IPS-11a (cell line): ENCODE measurements at regions not wholly inside any gene's neighbourhood (a gene's known extent, or its start where the extent isn't known, plus 50 kb on each side); places are given as distances from the start of the nearest gene placed in this dataset.

Experiments
- H3K4me3 ChIP-seq: one replicate; pipeline ENCODE4 v1.5.1; 2013; ENCODE audit warnings: low read depth, low read length, control low read depth

GRCh38 chr4:123913598-123913997, 517.0 kb downstream of the SPRY1 start:
- no peak overlapping the region for H3K4me3 ChIP-seq

DNA sequence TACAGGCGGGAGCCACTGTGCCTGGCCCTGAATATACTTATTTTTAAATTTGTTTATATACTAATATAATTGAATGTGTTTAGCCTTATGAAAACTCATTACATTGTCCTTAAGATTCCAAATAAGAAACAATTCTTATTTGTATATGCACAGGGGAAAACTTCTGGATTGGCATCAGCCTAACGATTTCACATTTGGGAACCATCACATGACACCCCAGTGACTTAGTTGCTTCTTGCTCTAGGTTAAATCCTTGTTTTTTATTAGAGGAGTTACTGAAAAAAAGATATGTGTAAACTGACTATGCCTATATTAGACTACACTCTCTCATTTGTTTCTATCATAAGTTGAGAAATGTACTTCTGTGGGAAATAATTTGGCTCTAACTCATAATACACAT, 520.2 kb downstream of the SPRY1 start:
- no peak overlapping the region for H3K4me3 ChIP-seq

DNA sequence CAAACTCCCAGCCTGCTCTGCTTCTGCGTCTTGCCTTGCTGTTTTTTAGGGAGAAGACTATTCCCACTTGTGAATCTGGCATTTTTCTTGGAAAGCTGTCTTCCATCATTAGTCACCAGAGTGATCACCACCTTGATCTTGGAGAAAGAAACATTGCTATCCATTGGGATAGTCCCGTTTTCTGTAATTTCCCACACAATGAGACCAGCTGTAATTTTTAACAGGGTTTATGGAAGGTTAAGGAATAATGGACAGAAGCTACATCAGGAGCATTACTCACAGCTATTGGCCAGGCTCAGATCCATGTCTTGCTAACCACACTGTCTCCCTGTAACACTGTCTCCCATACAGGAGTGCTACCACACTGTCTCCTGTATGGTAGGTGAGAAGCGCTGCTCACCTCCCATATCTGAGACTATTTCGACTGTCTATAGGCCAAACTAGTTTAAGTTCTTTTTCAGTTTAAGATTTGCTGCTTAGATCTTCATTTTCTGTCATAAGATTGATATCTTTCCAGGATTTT, 523.0 kb downstream of the SPRY1 start:
- H3K4me3 ChIP-seq, result no peak overlapping the region

DNA sequence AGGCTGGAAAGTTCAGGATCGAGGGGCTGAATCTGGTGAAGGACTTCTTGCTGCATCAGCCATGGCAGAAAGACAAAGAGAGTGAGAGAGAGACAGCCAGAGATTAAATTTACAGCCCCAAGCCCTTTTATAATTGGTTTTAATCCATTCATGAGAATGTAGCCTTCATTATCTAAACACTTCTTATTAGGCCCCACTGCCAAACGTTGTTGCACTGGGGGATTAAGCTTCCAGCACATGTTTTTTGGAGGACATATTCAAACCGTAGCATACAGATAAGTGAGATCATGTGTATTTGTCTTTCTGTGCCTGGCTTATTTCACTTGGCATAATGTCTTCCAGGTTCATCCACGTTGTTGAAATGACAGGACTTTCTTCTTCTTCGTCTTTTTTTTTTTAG, 524.7 kb downstream of the SPRY1 start:
- H3K4me3 ChIP-seq, result no peak overlapping the region

GRCh38 chr4:123922847-123923246, 526.3 kb downstream of the SPRY1 start:
- H3K4me3 ChIP-seq, result no peak overlapping the region

- H3K4me3 ChIP-seq, result no peak overlapping the region
These were observed 527.9 kb downstream of the SPRY1 start for GRCh38 chr4:123924536-123924935.

DNA sequence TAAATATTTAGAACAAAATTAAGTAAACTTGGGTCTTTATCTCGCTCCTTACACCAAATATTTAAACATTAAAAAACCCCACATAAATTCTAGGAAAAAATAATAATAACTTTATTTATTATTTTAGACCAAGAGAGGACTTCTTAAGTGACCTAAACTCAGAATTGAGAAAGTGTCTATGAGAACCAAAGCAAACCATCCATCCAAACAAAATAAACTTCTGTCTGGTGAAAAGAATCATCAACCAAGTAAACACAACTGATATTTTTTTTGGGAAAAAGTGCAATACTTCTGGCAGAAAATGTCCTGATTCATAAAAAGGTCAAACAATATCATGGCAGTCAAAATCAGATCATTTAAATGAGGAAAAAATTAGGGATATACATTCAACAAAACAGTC, 533.0 kb downstream of the SPRY1 start:
- no peak overlapping the region for H3K4me3 ChIP-seq

DNA sequence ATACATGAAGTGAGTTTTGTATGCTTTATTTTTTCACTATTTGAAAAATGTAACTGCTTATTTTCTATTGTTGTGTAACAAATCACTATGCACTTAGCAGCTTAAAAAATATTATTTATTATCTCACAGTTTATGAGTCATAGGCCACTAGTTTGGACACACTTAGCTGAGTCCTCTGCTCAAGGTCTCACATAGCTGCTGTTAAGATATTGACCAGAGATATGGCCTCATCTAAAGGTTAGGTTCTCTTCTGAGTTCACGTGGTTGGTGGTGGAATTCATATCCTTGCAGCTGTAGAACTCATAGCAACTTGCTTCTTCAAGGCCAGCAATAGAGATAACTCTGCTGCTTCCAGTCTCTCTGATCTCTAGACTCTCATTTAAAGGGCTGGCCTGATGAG, 534.4 kb downstream of the SPRY1 start:
- no peak overlapping the region for H3K4me3 ChIP-seq

DNA sequence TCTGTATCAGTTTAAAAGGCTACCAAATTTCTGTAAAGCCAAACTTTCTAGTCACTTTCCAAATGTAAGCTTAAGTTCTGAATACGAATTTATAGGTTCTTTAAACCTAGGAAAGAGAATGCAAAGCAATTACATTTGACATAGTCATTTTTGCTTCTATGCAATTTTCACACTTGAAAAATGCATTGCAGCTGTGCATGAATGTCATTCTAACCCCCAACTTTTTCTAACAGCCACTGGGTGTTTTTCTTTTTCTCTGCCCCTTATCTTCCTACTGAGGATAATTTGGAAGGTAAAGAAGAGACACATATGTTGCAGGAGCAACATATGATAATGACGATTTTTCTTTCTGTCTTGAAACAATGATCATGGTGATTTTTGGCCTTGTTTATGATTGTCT, 537.5 kb downstream of the SPRY1 start:
- H3K4me3 ChIP-seq, result no peak overlapping the region

DNA sequence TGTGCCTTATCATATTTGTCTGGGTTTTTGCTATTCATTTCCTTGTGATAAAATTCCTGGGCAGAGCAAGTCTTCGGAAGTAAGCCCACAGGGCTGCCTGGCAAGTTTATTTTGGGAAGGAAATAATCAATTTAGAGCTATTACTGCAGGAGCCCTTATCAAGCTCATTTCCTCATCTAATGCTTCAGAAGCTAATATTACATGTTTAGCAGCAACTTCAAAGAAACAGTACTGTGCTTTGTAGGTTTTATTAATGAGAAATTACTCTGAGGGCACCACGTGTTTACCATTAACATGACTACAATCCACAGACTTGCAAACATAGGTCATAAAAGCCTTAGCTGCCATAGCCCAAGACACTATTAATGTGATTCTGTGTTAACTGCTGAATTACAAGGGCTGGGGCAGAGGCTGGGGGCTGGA, 540.0 kb downstream of the SPRY1 start:
- no peak overlapping the region for H3K4me3 ChIP-seq

- H3K4me3 ChIP-seq, result no peak overlapping the region
These were observed 541.0 kb downstream of the SPRY1 start for GRCh38 chr4:123937581-123937980.

DNA sequence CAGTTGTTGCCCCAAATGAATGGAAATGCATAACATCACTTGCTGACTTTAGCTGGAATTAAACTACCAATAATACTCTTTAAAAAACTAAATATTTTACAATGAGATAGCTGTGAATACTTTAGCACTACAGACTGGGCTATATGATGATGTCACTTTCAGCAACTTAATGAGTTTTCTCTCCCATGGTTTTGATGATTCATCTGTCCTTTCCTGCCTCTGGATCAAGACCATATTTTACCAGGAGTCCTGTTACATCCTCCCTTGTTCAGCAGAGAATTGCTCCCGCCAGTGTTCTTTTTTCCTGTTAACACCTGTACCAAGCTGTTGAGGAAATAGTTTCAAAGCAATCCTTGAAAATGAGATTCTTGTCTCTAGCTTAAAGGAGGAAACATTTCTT, 543.0 kb downstream of the SPRY1 start:
- H3K4me3 ChIP-seq, result no peak overlapping the region

DNA sequence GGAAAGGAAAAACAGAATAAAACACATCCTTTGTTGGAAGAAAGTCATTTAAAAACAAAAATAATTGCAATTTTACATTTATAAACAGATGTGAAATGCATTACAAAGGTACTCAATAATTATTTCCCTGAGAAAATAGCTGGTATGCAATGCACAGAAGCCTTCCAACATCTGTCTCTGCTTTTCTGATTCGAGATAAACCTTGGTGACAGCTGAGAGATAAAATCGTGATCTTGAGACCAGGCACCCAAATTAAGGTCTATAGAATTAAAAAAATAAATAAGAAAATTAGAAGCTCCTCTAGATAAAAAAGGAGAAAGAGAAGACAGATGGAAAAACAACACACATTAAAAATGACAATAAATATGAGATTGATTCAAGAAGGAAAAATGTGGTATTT, 544.0 kb downstream of the SPRY1 start:
- H3K4me3 ChIP-seq, result no peak overlapping the region

DNA sequence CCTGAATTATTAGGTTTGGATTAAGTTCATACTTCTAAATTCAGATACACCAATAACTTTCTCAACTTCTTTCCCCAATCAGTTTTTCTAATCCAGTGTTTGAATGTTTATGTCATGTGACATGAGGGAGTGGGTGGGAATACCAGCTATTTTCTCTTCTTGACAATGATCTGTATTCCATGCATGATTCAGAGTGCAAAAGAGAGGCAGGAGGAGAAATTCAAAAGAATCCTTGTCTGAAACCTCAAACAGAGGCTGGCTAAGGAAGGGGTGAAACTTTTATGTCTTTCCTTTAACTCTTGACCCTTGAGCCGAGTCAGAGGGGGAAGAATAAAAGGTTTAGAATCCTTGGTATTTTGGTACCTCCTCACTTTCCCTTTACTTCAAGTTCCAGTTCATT, 544.7 kb downstream of the SPRY1 start:
- no peak overlapping the region for H3K4me3 ChIP-seq

- no peak overlapping the region for H3K4me3 ChIP-seq
These were observed 547.4 kb downstream of the SPRY1 start for GRCh38 chr4:123943976-123944375.

DNA sequence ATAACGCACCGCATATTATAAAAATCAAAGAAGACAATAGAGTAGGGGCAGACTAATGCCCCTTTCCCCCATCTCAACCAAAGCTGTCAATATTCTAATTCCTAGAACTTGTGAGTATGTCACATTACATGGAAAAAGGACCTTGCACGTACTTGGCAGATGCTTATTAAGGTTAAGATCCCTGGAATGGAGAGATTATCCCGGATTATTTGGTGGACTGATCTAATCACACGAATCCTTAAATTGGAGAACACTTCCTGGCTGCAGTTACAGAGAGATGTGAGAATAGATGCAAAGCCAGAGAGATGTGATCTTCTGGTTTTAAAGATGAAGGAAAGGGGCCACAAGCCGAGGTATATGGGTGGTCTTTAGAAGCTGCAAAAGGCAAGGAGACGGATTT, 548.7 kb downstream of the SPRY1 start:
- H3K4me3 ChIP-seq, result no peak overlapping the region

DNA sequence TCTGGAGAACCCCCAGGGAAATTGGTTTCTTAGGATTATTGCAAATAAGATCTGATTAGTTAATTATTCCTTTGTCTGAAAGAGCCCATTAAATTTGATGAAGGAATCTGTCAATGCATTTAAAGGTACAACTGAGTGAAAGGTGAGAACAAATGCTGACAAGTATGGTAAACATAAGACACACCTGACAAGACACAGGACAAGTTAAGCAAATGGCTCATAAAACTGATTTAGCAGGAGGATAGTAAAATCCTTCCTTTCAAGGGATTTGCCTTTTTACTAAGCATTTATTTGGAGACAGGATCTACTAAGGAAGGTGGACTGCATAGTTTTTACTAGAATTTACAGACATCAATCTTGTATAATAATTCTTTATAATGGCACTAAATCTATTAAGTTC, 553.9 kb downstream of the SPRY1 start:
- H3K4me3 ChIP-seq, result no peak overlapping the region

DNA sequence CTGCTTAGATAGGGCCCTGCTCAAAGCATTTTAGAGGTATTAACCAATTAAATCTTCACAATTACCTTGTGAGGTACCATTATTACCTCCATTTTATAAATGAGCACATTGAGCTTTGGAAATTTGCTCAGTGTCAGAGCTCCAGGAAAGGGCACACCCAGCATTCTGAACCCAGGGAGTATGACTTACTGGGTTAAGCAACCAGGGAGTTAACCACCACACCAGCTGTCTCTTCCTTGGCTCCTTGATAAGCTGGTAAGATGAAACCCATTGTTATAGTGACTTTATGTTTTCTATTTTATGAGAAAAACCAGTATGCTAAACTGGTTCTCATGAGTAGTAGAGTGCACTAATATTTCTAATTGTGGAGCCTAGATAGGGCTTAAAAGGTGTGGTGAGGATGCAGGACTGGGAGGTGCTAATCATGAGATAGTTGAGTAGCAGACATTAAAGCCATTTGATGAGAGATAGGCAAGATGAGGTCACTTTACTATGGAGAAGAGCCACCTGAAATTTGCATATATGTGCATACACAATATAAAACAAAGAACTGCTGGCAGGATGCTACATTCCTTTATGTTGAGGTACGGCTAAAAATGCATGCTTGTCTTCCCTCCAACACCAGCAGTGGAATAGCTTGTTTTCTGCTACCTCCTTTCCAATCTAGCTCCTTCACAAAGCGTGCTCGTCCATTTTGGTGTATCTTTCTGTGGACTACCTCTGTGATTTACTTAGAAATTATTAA, 556.1 kb downstream of the SPRY1 start:
- H3K4me3 ChIP-seq, result no peak overlapping the region

DNA sequence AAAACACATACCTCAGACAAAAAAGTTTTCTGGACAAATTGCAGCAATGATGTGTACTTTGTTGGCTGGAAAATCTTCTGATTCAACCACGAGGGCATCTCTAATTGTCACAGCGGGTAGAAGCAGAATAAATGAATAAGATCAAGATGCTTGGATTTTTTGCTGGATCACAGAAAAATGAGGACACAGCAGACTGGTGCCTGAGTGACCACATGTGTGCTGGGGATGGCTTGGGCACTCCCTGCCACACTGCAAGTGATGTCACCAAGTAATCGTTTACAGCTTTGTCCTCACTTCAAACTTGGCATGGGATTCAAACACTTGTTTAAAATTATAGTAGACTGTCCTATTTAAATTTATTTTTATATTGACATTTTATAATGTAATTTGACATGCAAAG, 557.0 kb downstream of the SPRY1 start:
- H3K4me3 ChIP-seq, result no peak overlapping the region

DNA sequence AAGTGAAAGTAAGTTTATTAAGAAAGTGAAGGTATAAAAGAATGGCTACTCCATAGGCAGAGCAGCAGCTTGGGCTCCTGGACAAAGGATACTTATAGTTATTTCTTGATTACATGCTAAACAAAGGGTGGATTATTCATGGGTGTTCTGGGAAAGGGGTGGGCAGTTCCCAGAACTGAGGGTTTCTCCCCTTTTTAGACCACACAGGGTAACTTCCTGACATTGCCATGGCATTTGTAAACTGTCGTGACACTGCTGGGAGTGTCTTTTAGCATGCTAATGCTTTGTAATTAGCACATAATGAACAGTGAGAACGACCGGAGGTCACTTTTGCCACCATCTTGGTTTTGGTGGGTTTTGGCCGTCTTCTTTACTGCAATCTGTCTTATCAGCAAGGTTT, 557.6 kb downstream of the SPRY1 start:
- H3K4me3 ChIP-seq, result no peak overlapping the region

- no peak overlapping the region for H3K4me3 ChIP-seq
These were observed 558.7 kb downstream of the SPRY1 start for GRCh38 chr4:123955167-123955800.

DNA sequence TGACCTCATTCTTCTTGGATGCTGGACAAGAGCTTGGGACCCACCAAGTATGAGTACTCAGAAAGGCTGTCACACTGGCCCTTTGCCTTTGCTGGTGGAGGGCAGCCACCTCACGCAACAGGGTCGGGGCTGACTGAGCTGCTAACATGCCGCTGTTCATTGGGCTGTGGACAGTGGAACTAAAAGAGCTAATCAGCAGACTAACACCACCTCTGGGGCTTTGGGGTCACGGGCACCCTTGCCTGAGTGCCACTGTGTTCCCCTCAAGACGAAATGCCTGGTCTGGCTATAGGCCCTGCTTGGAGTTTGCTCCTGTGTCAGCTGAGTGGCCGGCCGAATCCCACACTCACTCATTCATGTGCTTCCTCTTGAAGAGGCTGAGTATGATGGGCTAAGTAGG, 559.6 kb downstream of the SPRY1 start:
- H3K4me3 ChIP-seq, result no peak overlapping the region
